Retinal pigment epithelial cell (primary cell): ENCODE measurements at regions not wholly inside any gene's neighbourhood (a gene's known extent, or its start where the extent isn't known, plus 50 kb on each side); places are given as distances from the start of the nearest gene placed in this dataset.

Source experiments
- DNase-seq: peaks from one replicate; pipeline ENCODE4 v3.0.0-alpha.2; 2010; ENCODE audit warnings: low read depth
- H3K4me3 ChIP-seq: 2 replicates; pipeline ENCODE4 v1.5.1; 2011; ENCODE audit warnings: mild to moderate bottlenecking, low read length, control low read depth, moderate library complexity
- TF ChIP-seq, protein P1 (sequence below): conservative IDR thresholded peaks from 2 replicates; pipeline ENCODE4 v1.5.1; 2011; ENCODE audit warnings: low read depth, low read length, control low read depth, inconsistent platforms

GRCh38 chr5:57338068-57338867 is 144.3 kb downstream of the ACTBL2 start:
- DNase-seq, result no peak
- TF ChIP-seq, protein P1, sequence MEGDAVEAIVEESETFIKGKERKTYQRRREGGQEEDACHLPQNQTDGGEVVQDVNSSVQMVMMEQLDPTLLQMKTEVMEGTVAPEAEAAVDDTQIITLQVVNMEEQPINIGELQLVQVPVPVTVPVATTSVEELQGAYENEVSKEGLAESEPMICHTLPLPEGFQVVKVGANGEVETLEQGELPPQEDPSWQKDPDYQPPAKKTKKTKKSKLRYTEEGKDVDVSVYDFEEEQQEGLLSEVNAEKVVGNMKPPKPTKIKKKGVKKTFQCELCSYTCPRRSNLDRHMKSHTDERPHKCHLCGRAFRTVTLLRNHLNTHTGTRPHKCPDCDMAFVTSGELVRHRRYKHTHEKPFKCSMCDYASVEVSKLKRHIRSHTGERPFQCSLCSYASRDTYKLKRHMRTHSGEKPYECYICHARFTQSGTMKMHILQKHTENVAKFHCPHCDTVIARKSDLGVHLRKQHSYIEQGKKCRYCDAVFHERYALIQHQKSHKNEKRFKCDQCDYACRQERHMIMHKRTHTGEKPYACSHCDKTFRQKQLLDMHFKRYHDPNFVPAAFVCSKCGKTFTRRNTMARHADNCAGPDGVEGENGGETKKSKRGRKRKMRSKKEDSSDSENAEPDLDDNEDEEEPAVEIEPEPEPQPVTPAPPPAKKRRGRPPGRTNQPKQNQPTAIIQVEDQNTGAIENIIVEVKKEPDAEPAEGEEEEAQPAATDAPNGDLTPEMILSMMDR, result peak; percentile 50
- H3K4me3 ChIP-seq, result no peak overlapping the region

GRCh38 chr5:57335092-57335660 is 147.4 kb downstream of the ACTBL2 start:
- H3K4me3 ChIP-seq, result no peak overlapping the region
- DNase-seq, result no peak
- TF ChIP-seq, protein P1, result no peak

DNA sequence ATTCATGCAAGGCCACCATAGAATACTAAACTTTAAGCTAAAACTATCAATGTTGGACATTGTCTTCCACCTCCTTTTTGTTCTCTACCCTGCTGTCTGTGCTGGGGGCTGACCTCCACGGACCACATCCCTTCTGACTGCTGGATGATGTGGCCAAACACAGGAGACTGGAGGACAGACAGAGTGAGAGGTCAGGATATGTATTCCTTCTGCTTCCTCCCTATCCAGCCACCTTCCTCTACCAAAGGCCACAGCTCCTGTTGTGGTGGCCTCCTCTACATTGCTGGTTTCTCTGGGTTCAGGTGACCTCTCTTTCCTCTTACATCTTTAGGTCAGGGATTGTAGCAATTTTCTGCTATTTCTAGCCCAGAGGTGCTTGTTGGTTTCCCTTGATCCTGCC is 148.1 kb downstream of the ACTBL2 start:
- TF ChIP-seq, protein P1, result no peak
- no peak for DNase-seq
- H3K4me3 ChIP-seq, result no peak overlapping the region

GRCh38 chr5:57332361-57332760 is 150.2 kb downstream of the ACTBL2 start:
- peak; percentile 38 for DNase-seq
- TF ChIP-seq, protein P1, result no peak
- no peak overlapping the region for H3K4me3 ChIP-seq

DNA sequence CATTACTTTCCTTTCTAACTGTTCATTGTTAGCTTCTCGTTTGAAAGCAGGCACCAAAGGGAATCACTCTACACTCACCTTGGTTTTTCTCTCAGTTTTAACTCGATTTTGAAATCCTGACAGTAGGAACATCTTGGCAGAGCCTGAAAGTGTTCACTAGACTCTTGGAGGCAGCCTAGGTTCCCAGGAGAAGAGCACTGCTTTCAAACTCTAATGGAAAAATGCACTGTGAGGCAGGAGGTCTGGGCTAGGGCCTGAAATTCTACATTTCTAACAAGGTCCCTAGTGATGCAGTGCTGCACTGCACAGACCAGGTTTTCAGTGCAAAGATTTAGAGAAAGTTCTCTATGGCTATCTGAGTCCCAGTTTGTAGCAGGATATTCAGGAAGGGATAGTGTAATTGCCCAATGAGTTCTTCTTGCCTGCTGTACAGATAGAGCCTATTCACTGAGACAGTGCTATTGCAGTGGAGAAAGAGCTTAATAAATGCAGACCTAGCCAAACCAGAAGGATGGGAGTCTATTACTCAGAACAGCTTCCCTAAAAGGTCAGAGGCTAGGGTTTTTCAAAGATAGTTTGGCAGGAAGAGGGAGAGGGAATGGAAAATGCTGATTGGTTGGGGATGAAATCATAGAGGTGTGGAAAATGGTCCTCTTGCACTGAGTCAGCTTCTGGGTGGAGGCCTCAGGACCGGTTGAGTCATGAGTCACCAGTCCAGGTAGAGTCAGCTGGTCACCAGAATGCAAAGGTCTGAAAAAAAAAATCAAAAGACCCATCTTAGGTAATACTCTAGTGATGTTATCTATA is 153.9 kb downstream of the GPBP1 start:
- DNase-seq, result no peak
- no peak overlapping the region for H3K4me3 ChIP-seq
- TF ChIP-seq, protein P1, result no peak

GRCh38 chr5:57325678-57326397 is 152.0 kb downstream of the GPBP1 start:
- no peak for DNase-seq
- TF ChIP-seq, protein P1, result no peak
- H3K4me3 ChIP-seq, result no peak overlapping the region
